ENCODE measurements at regions not wholly inside any gene's neighbourhood (a gene's known extent, or its start where the extent isn't known, plus 50 kb on each side); places are given as distances from the start of the nearest gene placed in this dataset.
"Not testable (repeated sequence)": the region's sequence is repeated elsewhere in the genome, so short reads cannot be mapped to it uniquely, and the experiment has no call there.

GRCh38 chr5:71822065-71822464 is 103.0 kb downstream of the CARTPT start:
- not testable (repeated sequence) for DNase-seq

- no peak for DNase-seq
Measured at GRCh38 chr5:71825992-71826391, 106.9 kb downstream of the CARTPT start.

GRCh38 chr5:71828291-71829040 is 109.4 kb downstream of the CARTPT start:
- DNase-seq: no peak

GRCh38 chr5:71829206-71829605 is 110.1 kb downstream of the CARTPT start:
- no peak for DNase-seq

GRCh38 chr5:71830681-71831539 is 111.8 kb downstream of the CARTPT start:
- no peak for DNase-seq

GRCh38 chr5:71832812-71833715 is 114.0 kb downstream of the CARTPT start:
- DNase-seq: no peak

- no peak for DNase-seq
Measured at GRCh38 chr5:71834601-71835000, 115.5 kb downstream of the CARTPT start.

GRCh38 chr5:71836084-71836483 is 117.0 kb downstream of the CARTPT start:
- no peak for DNase-seq

- no peak for DNase-seq
Measured at GRCh38 chr5:71836559-71837112, 117.6 kb downstream of the CARTPT start.

GRCh38 chr5:71838286-71838685 is 119.2 kb downstream of the CARTPT start:
- DNase-seq: no peak

GRCh38 chr5:71839096-71839884 is 120.2 kb downstream of the CARTPT start:
- no peak for DNase-seq

- no peak for DNase-seq
Measured at GRCh38 chr5:71841107-71841506, 122.0 kb downstream of the CARTPT start.

GRCh38 chr5:71843111-71843510 is 124.0 kb downstream of the CARTPT start:
- no peak for DNase-seq

- no peak for DNase-seq
Measured at GRCh38 chr5:71844862-71845261, 125.8 kb downstream of the CARTPT start.

GRCh38 chr5:71859515-71859914 is 140.4 kb downstream of the CARTPT start:
- DNase-seq: no peak

- no peak for DNase-seq
Measured at GRCh38 chr5:71860048-71860447, 141.0 kb downstream of the CARTPT start.

GRCh38 chr5:71861682-71862081 is 142.6 kb downstream of the CARTPT start:
- DNase-seq: no peak

GRCh38 chr5:71862087-71862486 is 143.0 kb downstream of the CARTPT start:
- no peak for DNase-seq

GRCh38 chr5:71862507-71863060 is 143.5 kb downstream of the CARTPT start:
- DNase-seq: no peak

GRCh38 chr5:71864730-71865601 is 145.9 kb downstream of the CARTPT start:
- no peak for DNase-seq

All from CD4-positive, alpha-beta T cell treated with Interleukin-21 for 1 hour (primary cell).